ENCODE measurements at regions not wholly inside any gene's neighbourhood (a gene's known extent, or its start where the extent isn't known, plus 50 kb on each side); places are given as distances from the start of the nearest gene placed in this dataset.

- TF ChIP-seq CTCF (IDR thresholded peaks at IDR 0.05): no peak
- TF ChIP-seq POLR2AphosphoS5 (IDR thresholded peaks at IDR 0.05): no peak
Observed at GRCh38 chr20:16125816-16126215, 447.4 kb downstream of the KIF16B start.
